ENCODE measurements at regions not wholly inside any gene's neighbourhood (a gene's known extent, or its start where the extent isn't known, plus 50 kb on each side); places are given as distances from the start of the nearest gene placed in this dataset.

DNA sequence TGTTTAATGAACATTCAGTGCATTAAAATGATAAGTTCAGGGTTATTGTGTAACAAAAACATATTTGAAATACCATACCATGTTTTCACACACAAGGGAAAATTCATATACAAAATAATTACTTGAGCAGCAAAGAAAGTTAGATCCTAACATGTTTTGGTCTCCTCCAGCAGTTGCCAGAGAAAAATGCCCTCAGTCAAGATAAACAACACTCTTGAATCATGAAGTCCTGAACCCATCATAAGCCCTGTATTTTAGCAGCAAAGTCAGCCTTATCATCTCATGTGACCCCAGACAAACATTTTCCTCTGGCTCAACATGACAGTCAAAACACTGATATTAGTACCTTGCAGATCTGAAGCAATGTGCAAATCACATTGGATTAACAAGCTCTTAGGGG lies 1541.1 kb upstream of the WWC1 start:
- Histone ChIP-seq H3K36me3 (ENCODE audit: control insufficient read depth in 4 of 4, insufficient read depth in 3 of 4, low read depth in 1 of 4, low read length in 3 of 4) (no peaks in the 10 kb centered on the region), H3K9me3 (ENCODE audit: control insufficient read depth in 4 of 4, low read length in 3 of 4) (no peaks in the 10 kb centered on the region), H3K9ac (ENCODE audit: low read depth in 1 of 2, low read length in 2 of 2) (no peak overlapping the region), H3K4me3 (ENCODE audit: low read depth in 1 of 3, low read length in 3 of 3) (no peak overlapping the region), H3K4me1 (ENCODE audit: control insufficient read depth in 4 of 4, insufficient read depth in 4 of 4, low read length in 3 of 4) (no peaks in the 10 kb centered on the region), H3K27ac (ENCODE audit: low read depth in 1 of 2, low read length in 2 of 2) (no peak overlapping the region), H3K27me3 (ENCODE audit: control insufficient read depth in 4 of 4, insufficient read depth in 4 of 4, low read length in 3 of 4) (no peaks in the 10 kb centered on the region)
- no peak for DNase-seq (ENCODE audit: low spot score)
- TF ChIP-seq, protein P1, sequence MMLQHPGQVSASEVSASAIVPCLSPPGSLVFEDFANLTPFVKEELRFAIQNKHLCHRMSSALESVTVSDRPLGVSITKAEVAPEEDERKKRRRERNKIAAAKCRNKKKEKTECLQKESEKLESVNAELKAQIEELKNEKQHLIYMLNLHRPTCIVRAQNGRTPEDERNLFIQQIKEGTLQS (IDR thresholded peaks at IDR 0.05): no peak
- TF ChIP-seq FOXA1 (IDR thresholded peaks at IDR 0.05) (no peak), RAD21 (IDR thresholded peaks at IDR 0.05) (no peak), TAF1 (conservative IDR thresholded peaks at IDR 0.05) (no peak), YY1 (IDR thresholded peaks at IDR 0.05) (no peak), NR2F2 (IDR thresholded peaks at IDR 0.05) (no peak), JUND (IDR thresholded peaks at IDR 0.05) (no peak)
- TF ChIP-seq, protein P2, sequence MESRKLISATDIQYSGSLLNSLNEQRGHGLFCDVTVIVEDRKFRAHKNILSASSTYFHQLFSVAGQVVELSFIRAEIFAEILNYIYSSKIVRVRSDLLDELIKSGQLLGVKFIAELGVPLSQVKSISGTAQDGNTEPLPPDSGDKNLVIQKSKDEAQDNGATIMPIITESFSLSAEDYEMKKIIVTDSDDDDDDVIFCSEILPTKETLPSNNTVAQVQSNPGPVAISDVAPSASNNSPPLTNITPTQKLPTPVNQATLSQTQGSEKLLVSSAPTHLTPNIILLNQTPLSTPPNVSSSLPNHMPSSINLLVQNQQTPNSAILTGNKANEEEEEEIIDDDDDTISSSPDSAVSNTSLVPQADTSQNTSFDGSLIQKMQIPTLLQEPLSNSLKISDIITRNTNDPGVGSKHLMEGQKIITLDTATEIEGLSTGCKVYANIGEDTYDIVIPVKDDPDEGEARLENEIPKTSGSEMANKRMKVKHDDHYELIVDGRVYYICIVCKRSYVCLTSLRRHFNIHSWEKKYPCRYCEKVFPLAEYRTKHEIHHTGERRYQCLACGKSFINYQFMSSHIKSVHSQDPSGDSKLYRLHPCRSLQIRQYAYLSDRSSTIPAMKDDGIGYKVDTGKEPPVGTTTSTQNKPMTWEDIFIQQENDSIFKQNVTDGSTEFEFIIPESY (IDR thresholded peaks at IDR 0.05): no peak

DNA sequence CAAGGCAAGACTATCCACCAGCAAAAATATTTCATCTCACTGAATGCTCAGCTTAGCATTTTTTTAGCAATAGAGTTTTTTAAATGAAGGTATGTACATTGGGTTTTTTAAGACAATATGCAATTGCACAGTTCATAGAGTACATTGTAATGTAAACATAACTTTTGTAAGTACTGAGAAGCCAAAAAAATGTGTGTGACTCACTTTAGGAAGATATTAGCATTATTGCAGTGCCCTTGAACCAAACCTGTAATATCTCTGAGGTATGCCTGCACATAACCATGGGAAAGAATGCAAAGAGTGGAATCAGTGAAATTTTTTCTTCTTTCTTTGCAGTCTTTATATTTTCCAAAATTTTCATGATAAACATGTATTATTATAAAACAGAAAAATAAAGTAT lies 1533.3 kb upstream of the WWC1 start:
- Histone ChIP-seq H3K4me1 (ENCODE audit: control insufficient read depth in 4 of 4, insufficient read depth in 4 of 4, low read length in 3 of 4) (no peaks in the 10 kb centered on the region), H3K9ac (ENCODE audit: low read depth in 1 of 2, low read length in 2 of 2) (no peak overlapping the region), H3K27me3 (ENCODE audit: control insufficient read depth in 4 of 4, insufficient read depth in 4 of 4, low read length in 3 of 4) (no peaks in the 10 kb centered on the region), H3K9me3 (ENCODE audit: control insufficient read depth in 4 of 4, low read length in 3 of 4) (peaks cover 0 to 4% (median 0%) of the 10 kb centered on the region in 4 donors), H3K4me3 (ENCODE audit: low read depth in 1 of 3, low read length in 3 of 3) (no peak overlapping the region), H3K27ac (ENCODE audit: low read depth in 1 of 2, low read length in 2 of 2) (no peak overlapping the region), H3K36me3 (ENCODE audit: control insufficient read depth in 4 of 4, insufficient read depth in 3 of 4, low read depth in 1 of 4, low read length in 3 of 4) (no peaks in the 10 kb centered on the region)
- no peak for DNase-seq (ENCODE audit: low spot score)
- TF ChIP-seq JUND (IDR thresholded peaks at IDR 0.05): no peak
- TF ChIP-seq RAD21 (IDR thresholded peaks at IDR 0.05): no peak
- no peak for TF ChIP-seq GABPA (IDR thresholded peaks at IDR 0.05 in 1 of 2, conservative IDR thresholded peaks at IDR 0.05 in 1 of 2)
- TF ChIP-seq, protein P1 (IDR thresholded peaks at IDR 0.05): no peak

GRCh38 chr5:166767858-166768257 lies 1523.6 kb upstream of the WWC1 start:
- no peak for TF ChIP-seq YY1 (IDR thresholded peaks at IDR 0.05)
- Histone ChIP-seq H3K27me3 (ENCODE audit: control insufficient read depth in 4 of 4, insufficient read depth in 4 of 4, low read length in 3 of 4) (no peaks in the 10 kb centered on the region), H3K27ac (ENCODE audit: low read depth in 1 of 2, low read length in 2 of 2) (no peak overlapping the region), H3K36me3 (ENCODE audit: control insufficient read depth in 4 of 4, insufficient read depth in 3 of 4, low read depth in 1 of 4, low read length in 3 of 4) (no peaks in the 10 kb centered on the region), H3K9ac (ENCODE audit: low read depth in 1 of 2, low read length in 2 of 2) (no peak overlapping the region), H3K4me1 (ENCODE audit: control insufficient read depth in 4 of 4, insufficient read depth in 4 of 4, low read length in 3 of 4) (no peaks in the 10 kb centered on the region), H3K4me3 (ENCODE audit: low read depth in 1 of 3, low read length in 3 of 3) (no peak overlapping the region), H3K9me3 (ENCODE audit: control insufficient read depth in 4 of 4, low read length in 3 of 4) (no peaks in the 10 kb centered on the region)
- 76% methylated on average over 5 of the region's 5 CpGs for WGBS
- DNase-seq (ENCODE audit: low spot score): no peak

DNA sequence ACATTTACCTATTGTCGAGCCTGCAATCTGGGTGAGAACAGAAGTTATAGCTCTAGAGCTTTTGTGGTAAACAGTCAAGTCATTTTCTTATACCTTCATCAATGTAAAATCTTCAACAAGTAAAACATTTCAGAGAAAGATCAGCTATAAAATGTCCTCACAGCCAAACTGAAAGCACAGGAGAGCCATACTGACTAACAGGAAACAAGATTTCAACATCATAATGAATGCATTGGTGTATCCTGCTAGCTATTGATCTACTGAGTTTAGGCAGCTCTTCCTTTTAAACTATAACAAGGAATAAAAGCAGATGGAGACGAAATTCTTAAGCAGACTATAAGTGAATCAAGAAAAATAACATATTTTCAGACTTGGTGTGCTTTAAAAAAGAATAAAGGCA lies 1522.9 kb upstream of the WWC1 start:
- Histone ChIP-seq H3K9ac (ENCODE audit: low read depth in 1 of 2, low read length in 2 of 2) (no peak overlapping the region), H3K27ac (ENCODE audit: low read depth in 1 of 2, low read length in 2 of 2) (no peak overlapping the region), H3K9me3 (ENCODE audit: control insufficient read depth in 4 of 4, low read length in 3 of 4) (no peaks in the 10 kb centered on the region), H3K27me3 (ENCODE audit: control insufficient read depth in 4 of 4, insufficient read depth in 4 of 4, low read length in 3 of 4) (no peaks in the 10 kb centered on the region), H3K4me3 (ENCODE audit: low read depth in 1 of 3, low read length in 3 of 3) (no peak overlapping the region), H3K36me3 (ENCODE audit: control insufficient read depth in 4 of 4, insufficient read depth in 3 of 4, low read depth in 1 of 4, low read length in 3 of 4) (no peaks in the 10 kb centered on the region), H3K4me1 (ENCODE audit: control insufficient read depth in 4 of 4, insufficient read depth in 4 of 4, low read length in 3 of 4) (no peaks in the 10 kb centered on the region)
- DNase-seq (ENCODE audit: low spot score): no peak
- WGBS: 52% methylated on average over 2 of the region's 2 CpGs
- TF ChIP-seq, protein P3, sequence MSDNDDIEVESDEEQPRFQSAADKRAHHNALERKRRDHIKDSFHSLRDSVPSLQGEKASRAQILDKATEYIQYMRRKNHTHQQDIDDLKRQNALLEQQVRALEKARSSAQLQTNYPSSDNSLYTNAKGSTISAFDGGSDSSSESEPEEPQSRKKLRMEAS (IDR thresholded peaks at IDR 0.05): no peak
- no peak for TF ChIP-seq RXRA (IDR thresholded peaks at IDR 0.05)
- TF ChIP-seq GABPA (IDR thresholded peaks at IDR 0.05 in 1 of 2, conservative IDR thresholded peaks at IDR 0.05 in 1 of 2): no peak

Measured in liver (tissue), 7 donors.